Pancreas (tissue), 10 donors: ENCODE measurements at regions not wholly inside any gene's neighbourhood (a gene's known extent, or its start where the extent isn't known, plus 50 kb on each side); places are given as distances from the start of the nearest gene placed in this dataset.

Source experiments
- ATAC-seq, 4 donors: fragments of 200-7000 bp; cut with Tn5 transposase; one replicate each; pipeline versions ENCODE4 v1.8.0 to v1.9.1; 2020; ENCODE audit warnings: mild to moderate bottlenecking in 4 of 4, moderate library complexity in 4 of 4
- DNase-seq, 6 donors: peaks; one replicate each; pipeline ENCODE4 v3.0.0-alpha.2; 2020
- FAIRE-seq: peaks from 2 replicates; lab custom pipeline; 2012; peaks lifted over from hg19 to GRCh38; lab: Jason Lieb, UNC
- H3K27ac ChIP-seq, 4 donors: fragments of 200-600 bp; sonication (generic); 1 replicate in 3 of 4; 2 replicates in 1 of 4; pipeline versions ENCODE4 v1.5.0 to v1.8.0; 2020
- H3K27me3 ChIP-seq, 4 donors: fragments of 200-600 bp; one replicate each; pipeline ENCODE4 v1.8.0; 2021
- H3K36me3 ChIP-seq, 3 donors: fragments of 200-600 bp; sonication (generic) in 1 of 3; one replicate each; pipeline versions ENCODE4 v1.5.0 to v1.8.0; 2020 to 2021
- H3K4me1 ChIP-seq, 3 donors: fragments of 200-600 bp; one replicate each; pipeline ENCODE4 v1.8.0; 2021
- H3K4me3 ChIP-seq, 4 donors: fragments of 200-600 bp; sonication (generic) in 2 of 4; one replicate each; pipeline versions ENCODE4 v1.5.0 to v1.8.0; 2020 to 2021
- H3K9me3 ChIP-seq, 4 donors: fragments of 200-600 bp; one replicate each; pipeline ENCODE4 v1.8.0; 2021
- CTCF ChIP-seq, 4 donors: fragments of 200-600 bp; sonication (generic) in 3 of 4; IDR thresholded peaks; one replicate each; pipeline versions ENCODE4 v1.5.0 to v1.8.0; 2021; ENCODE audit warnings: antibody characterized with exemption in 4 of 4
- WGBS, 2 donors: extraction: QIAGEN DNeasy Blood & Tissue Kit; methylation state at CpG; one replicate each; pipeline ENCODE4 v1.1.7; 2013; 5-methylcytosine and 5-hydroxymethylcytosine counted together
- intact Hi-C, 3 donors: fragments of 100-400 bp; cut with DNase I; formaldehyde crosslinking; loops; one replicate each; pipeline versions ENCODE4 v1.11.1 to v1.14.2; 2022
- donor health status: healthy with polysubstance abuse.
- donor health status: DM: no; HTN: no; CAD: no; lungs with moderate emphysema.
- donor health status: DM: no; HTN: no; CAD: no.
- donor health status: control.
- donor health status: control.
- donor health status: Bipolar disorder and iron deficiency.
- donor health status: DM: yes; HTN: yes; CAD: no.
- donor health status: DM: no; HTN: no; CAD: no.
- donor health status: DM: no; HTN: no; CAD: no.
- donor health status: DM: yes; HTN: yes; CAD: no.

- no peaks in the 10 kb centered on the region for H3K36me3 ChIP-seq
- H3K27me3 ChIP-seq: no peaks in the 10 kb centered on the region
- WGBS, 2 donors: 56 to 61% methylated on average over 8 of the region's 8 CpGs
- H3K4me1 ChIP-seq: no peaks in the 10 kb centered on the region
- no peak for TF ChIP-seq CTCF (IDR thresholded peaks at IDR 0.05)
- no peak for DNase-seq
- H3K9me3 ChIP-seq: no peaks in the 10 kb centered on the region
- ATAC-seq: no peak
- no peak overlapping the region for H3K27ac ChIP-seq
- no peak for FAIRE-seq
- H3K4me3 ChIP-seq: no peak overlapping the region
- intact Hi-C loops: no loop called here
These were observed 101.6 kb downstream of the LINC00237 start for GRCh38 chr20:21004386-21005076.

- ATAC-seq (no peak), FAIRE-seq (no peak)
These were observed 102.3 kb downstream of the LINC00237 start for GRCh38 chr20:21003902-21004301.

GRCh38 chr20:21002486-21002885 is 103.7 kb downstream of the LINC00237 start:
- intact Hi-C loops: no loop called here
- ATAC-seq (no peak), FAIRE-seq (no peak), DNase-seq (no peak)
- WGBS, 2 donors: 69 to 74% methylated on average over 8 of the region's 8 CpGs
- TF ChIP-seq CTCF (IDR thresholded peaks at IDR 0.05): no peak
- Histone ChIP-seq H3K27ac (no peak overlapping the region), H3K36me3 (no peaks in the 10 kb centered on the region), H3K4me1 (no peaks in the 10 kb centered on the region), H3K4me3 (no peak overlapping the region), H3K9me3 (no peaks in the 10 kb centered on the region), H3K27me3 (no peaks in the 10 kb centered on the region)

More at GRCh38 chr20:21003902-21004301, 102.3 kb downstream of the LINC00237 start:
- no peak for DNase-seq
- no peaks in the 10 kb centered on the region for H3K4me1 ChIP-seq
- no peak overlapping the region for H3K4me3 ChIP-seq
- no peaks in the 10 kb centered on the region for H3K27me3 ChIP-seq
- no peak overlapping the region for H3K27ac ChIP-seq
- no peaks in the 10 kb centered on the region for H3K36me3 ChIP-seq
- no peak for TF ChIP-seq CTCF (IDR thresholded peaks at IDR 0.05)
- no peaks in the 10 kb centered on the region for H3K9me3 ChIP-seq
- WGBS, 2 donors: 89 to 98% methylated on average over 2 of the region's 2 CpGs
- intact Hi-C loops: no loop called here

- DNase-seq (no peak), ATAC-seq (no peak), FAIRE-seq (no peak)
- Histone ChIP-seq H3K9me3 (no peaks in the 10 kb centered on the region), H3K4me3 (no peak overlapping the region), H3K4me1 (no peaks in the 10 kb centered on the region), H3K27ac (no peak overlapping the region), H3K36me3 (no peaks in the 10 kb centered on the region), H3K27me3 (no peaks in the 10 kb centered on the region)
- no peak for TF ChIP-seq CTCF (IDR thresholded peaks at IDR 0.05)
- intact Hi-C loops: no loop called here
- 58 to 61% methylated on average over 12 of the region's 12 CpGs for WGBS, 2 donors
These were observed 112.8 kb downstream of the LINC00237 start for GRCh38 chr20:20993372-20993771.

- DNase-seq (no peak), ATAC-seq (no peak), FAIRE-seq (no peak)
- Histone ChIP-seq H3K36me3 (no peaks in the 10 kb centered on the region), H3K4me1 (no peaks in the 10 kb centered on the region), H3K27me3 (no peaks in the 10 kb centered on the region), H3K4me3 (no peak overlapping the region), H3K27ac (no peak overlapping the region), H3K9me3 (no peaks in the 10 kb centered on the region)
- no peak for TF ChIP-seq CTCF (IDR thresholded peaks at IDR 0.05)
- WGBS, 2 donors: 68 to 76% methylated on average over 15 of the region's 15 CpGs
- intact Hi-C loops: no loop called here
These were observed 113.3 kb downstream of the LINC00237 start for GRCh38 chr20:20992686-20993360.
